BE2C (cell line): ENCODE measurements at regions not wholly inside any gene's neighbourhood (a gene's known extent, or its start where the extent isn't known, plus 50 kb on each side); places are given as distances from the start of the nearest gene placed in this dataset.

Experiments
- DNase-seq: peaks from one replicate; pipeline ENCODE4 v3.0.0-alpha.2; 2020
- H3K27me3 ChIP-seq: fragments of 250-450 bp; sonication (Bioruptor Pico); 2 replicates; pipeline ENCODE4 v1.5.1; 2020; ENCODE audit warnings: mild to moderate bottlenecking
- H3K36me3 ChIP-seq: fragments of 250-450 bp; sonication (Bioruptor Pico); 2 replicates; pipeline ENCODE4 v1.5.1; 2020; ENCODE audit warnings: mild to moderate bottlenecking
- H3K4me1 ChIP-seq: fragments of 250-450 bp; sonication (Bioruptor Pico); 2 replicates; pipeline ENCODE4 v1.5.1; 2020
- H3K4me3 ChIP-seq: 2 replicates; pipeline ENCODE4 v1.5.1; 2011; ENCODE audit warnings: low read depth, low read length
- H3K9me3 ChIP-seq: fragments of 250-450 bp; sonication (Bioruptor Pico); 2 replicates; pipeline ENCODE4 v1.5.1; 2020
- CTCF ChIP-seq: IDR thresholded peaks from 2 replicates; pipeline ENCODE4 v1.5.1; 2012; ENCODE audit warnings: mild to moderate bottlenecking, low read depth, low read length

- DNase-seq: no peak
- Histone ChIP-seq H3K4me3 (no peak overlapping the region), H3K9me3 (no peaks in the 10 kb centered on the region), H3K36me3 (no peaks in the 10 kb centered on the region), H3K4me1 (no peaks in the 10 kb centered on the region; the same call in 1 of the 2 replicates), H3K27me3 (no peaks in the 10 kb centered on the region)
- no peak for TF ChIP-seq CTCF
These were observed 536.7 kb upstream of the JARID2 start for GRCh38 chr6:14709066-14709670.

- Histone ChIP-seq H3K36me3 (no peaks in the 10 kb centered on the region), H3K27me3 (no peaks in the 10 kb centered on the region), H3K9me3 (no peaks in the 10 kb centered on the region), H3K4me3 (no peak overlapping the region), H3K4me1 (no peaks in the 10 kb centered on the region; the same call in 1 of the 2 replicates)
- TF ChIP-seq CTCF: no peak
- DNase-seq: no peak
These were observed 536.0 kb upstream of the JARID2 start for GRCh38 chr6:14709900-14710299.

- Histone ChIP-seq H3K9me3 (no peaks in the 10 kb centered on the region), H3K36me3 (no peaks in the 10 kb centered on the region), H3K4me1 (no peaks in the 10 kb centered on the region; the same call in 1 of the 2 replicates), H3K27me3 (no peaks in the 10 kb centered on the region), H3K4me3 (no peak overlapping the region)
- DNase-seq: no peak
- TF ChIP-seq CTCF: no peak
These were observed 535.4 kb upstream of the JARID2 start for GRCh38 chr6:14710421-14710820.

GRCh38 chr6:14711056-14711703 is 534.7 kb upstream of the JARID2 start:
- no peaks in the 10 kb centered on the region; the same call in 1 of the 2 replicates for H3K4me1 ChIP-seq
- peak; percentile 60 for DNase-seq
- H3K9me3 ChIP-seq: no peaks in the 10 kb centered on the region
- H3K27me3 ChIP-seq: no peaks in the 10 kb centered on the region
- TF ChIP-seq CTCF: peak; percentile 83
- no peak overlapping the region for H3K4me3 ChIP-seq
- H3K36me3 ChIP-seq: no peaks in the 10 kb centered on the region

GRCh38 chr6:14711704-14712379 is 534.0 kb upstream of the JARID2 start:
- DNase-seq: no peak
- no peaks in the 10 kb centered on the region; the same call in 1 of the 2 replicates for H3K4me1 ChIP-seq
- no peaks in the 10 kb centered on the region for H3K36me3 ChIP-seq
- no peak for TF ChIP-seq CTCF
- no peaks in the 10 kb centered on the region for H3K27me3 ChIP-seq
- no peaks in the 10 kb centered on the region for H3K9me3 ChIP-seq
- no peak overlapping the region for H3K4me3 ChIP-seq
